Liver (tissue), 8 donors: ENCODE measurements at regions not wholly inside any gene's neighbourhood (a gene's known extent, or its start where the extent isn't known, plus 50 kb on each side); places are given as distances from the start of the nearest gene placed in this dataset.
A peak's percentile ranks its signal among the peaks of the same experiment; 100 is the strongest.

Source experiments
- DNase-seq: peaks from one replicate; pipeline ENCODE4 v3.0.0-alpha.2; 2017; ENCODE audit warnings: low spot score
- H3K27ac ChIP-seq, 2 donors: one replicate each; pipeline ENCODE4 v1.7.0; 2013; ENCODE audit warnings: inconsistent platforms in 2 of 2, low read length in 2 of 2, control low read depth in 1 of 2, low read depth in 1 of 2, mild to moderate bottlenecking in 1 of 2
- H3K27me3 ChIP-seq, 4 donors: one replicate each; pipeline versions ENCODE4 v1.6.1 to v1.7.0; 2013; ENCODE audit warnings: low read length in 3 of 4, inconsistent platforms in 1 of 4, mild to moderate bottlenecking in 1 of 4, moderate library complexity in 1 of 4; ENCODE audit not compliant: control insufficient read depth in 4 of 4, insufficient read depth in 4 of 4
- H3K36me3 ChIP-seq, 4 donors: one replicate each; pipeline versions ENCODE4 v1.6.1 to v1.7.0; 2013; ENCODE audit warnings: low read length in 3 of 4, mild to moderate bottlenecking in 3 of 4, low read depth in 1 of 4, moderate library complexity in 1 of 4; ENCODE audit not compliant: control insufficient read depth in 4 of 4, insufficient read depth in 3 of 4
- H3K4me1 ChIP-seq, 4 donors: one replicate each; pipeline versions ENCODE4 v1.6.1 to v1.7.0; 2013; ENCODE audit warnings: low read length in 3 of 4, mild to moderate bottlenecking in 3 of 4, moderate library complexity in 1 of 4; ENCODE audit not compliant: control insufficient read depth in 4 of 4, insufficient read depth in 4 of 4
- H3K4me3 ChIP-seq, 3 donors: one replicate each; pipeline versions ENCODE4 v1.6.1 to v1.7.0; 2013; ENCODE audit warnings: low read length in 3 of 3, control low read depth in 1 of 3, low read depth in 1 of 3, mild to moderate bottlenecking in 1 of 3
- H3K9ac ChIP-seq, 2 donors: one replicate each; pipeline ENCODE4 v1.7.0; 2013; ENCODE audit warnings: low read length in 2 of 2, mild to moderate bottlenecking in 2 of 2, moderate library complexity in 2 of 2, control low read depth in 1 of 2, low read depth in 1 of 2
- H3K9me3 ChIP-seq, 4 donors: one replicate each; pipeline versions ENCODE4 v1.6.1 to v1.7.0; 2013; ENCODE audit warnings: low read length in 3 of 4; ENCODE audit not compliant: control insufficient read depth in 4 of 4
- CTCF ChIP-seq: fragments of 150-350 bp; IDR thresholded peaks from 2 replicates; pipeline ENCODE4 v1.5.1; 2017; ENCODE audit warnings: improper control_type of control experiment, low read depth, low read length; ENCODE audit not compliant: missing input control
- FOXA2 ChIP-seq: IDR thresholded peaks from 2 replicates; pipeline ENCODE4 v1.6.1; 2016; ENCODE audit warnings: antibody characterized with exemption
- GABPA ChIP-seq, 2 donors: IDR thresholded peaks in 1 of 2; conservative IDR thresholded peaks in 1 of 2; 2 replicates each; pipeline ENCODE4 v1.6.1; 2016; ENCODE audit warnings: antibody characterized with exemption in 2 of 2, mild to moderate bottlenecking in 1 of 2, moderate library complexity in 1 of 2
- HNF4A ChIP-seq, 2 donors: conservative IDR thresholded peaks; 2 replicates each; pipeline ENCODE4 v1.6.1; 2016; ENCODE audit warnings: antibody characterized with exemption in 2 of 2, mild to moderate bottlenecking in 2 of 2
- JUND ChIP-seq, 2 donors: IDR thresholded peaks; 2 replicates each; pipeline ENCODE4 v1.6.1; 2016; ENCODE audit warnings: antibody characterized with exemption in 2 of 2
- MAX ChIP-seq: IDR thresholded peaks from 2 replicates; pipeline ENCODE4 v1.6.1; 2016; ENCODE audit warnings: antibody characterized with exemption
- NR2F2 ChIP-seq: IDR thresholded peaks from 2 replicates; pipeline ENCODE4 v1.6.1; 2016; ENCODE audit warnings: antibody characterized with exemption
- RAD21 ChIP-seq, 2 donors: IDR thresholded peaks; 2 replicates each; pipeline ENCODE4 v1.6.1; 2016; ENCODE audit warnings: antibody characterized with exemption in 2 of 2, mild to moderate bottlenecking in 2 of 2
- RXRA ChIP-seq, 2 donors: IDR thresholded peaks; 2 replicates each; pipeline ENCODE4 v1.6.1; 2017 to 2018; ENCODE audit warnings: antibody characterized with exemption in 2 of 2, mild to moderate bottlenecking in 1 of 2
- SP1 ChIP-seq: IDR thresholded peaks from 2 replicates; pipeline ENCODE4 v1.6.1; 2018; ENCODE audit warnings: antibody characterized with exemption, mild to moderate bottlenecking
- TAF1 ChIP-seq: conservative IDR thresholded peaks from 2 replicates; pipeline ENCODE4 v1.6.1; 2016; ENCODE audit warnings: antibody characterized with exemption, mild to moderate bottlenecking
- YY1 ChIP-seq: IDR thresholded peaks from 2 replicates; pipeline ENCODE4 v1.6.1; 2016; ENCODE audit warnings: antibody characterized with exemption, mild to moderate bottlenecking
- WGBS: extraction: QIAGEN DNeasy Blood & Tissue Kit; methylation state at CpG from one replicate; pipeline ENCODE4 v1.1.7; 2013; 5-methylcytosine and 5-hydroxymethylcytosine counted together
- TF ChIP-seq, protein P1 (sequence below): IDR thresholded peaks from 2 replicates; pipeline ENCODE4 v1.6.1; 2016; ENCODE audit warnings: antibody characterized with exemption
- TF ChIP-seq, protein P2 (sequence below): IDR thresholded peaks from 2 replicates; pipeline ENCODE4 v1.6.1; 2016; ENCODE audit warnings: antibody characterized with exemption, mild to moderate bottlenecking
- TF ChIP-seq, protein P3 (sequence below): IDR thresholded peaks from 2 replicates; pipeline ENCODE4 v1.6.1; 2016; ENCODE audit warnings: antibody characterized with exemption
- donor health status: healthy.
- donor health status: healthy.
- donor health status: healthy.
- donor health status: healthy.
- donor health status: healthy.

GRCh38 chr5:158013939-158014338 lies 155.0 kb upstream of the CLINT1 start:
- Histone ChIP-seq H3K27ac (no peak overlapping the region), H3K9ac (no peak overlapping the region), H3K4me1 (peaks cover 6 to 22% (median 13%) of the 10 kb centered on the region in 4 donors), H3K4me3 (no peak overlapping the region), H3K27me3 (no peaks in the 10 kb centered on the region), H3K9me3 (no peaks in the 10 kb centered on the region), H3K36me3 (no peaks in the 10 kb centered on the region)
- DNase-seq, result no peak
- 16% methylated on average over 6 of the region's 6 CpGs for WGBS
- TF ChIP-seq, protein P1, sequence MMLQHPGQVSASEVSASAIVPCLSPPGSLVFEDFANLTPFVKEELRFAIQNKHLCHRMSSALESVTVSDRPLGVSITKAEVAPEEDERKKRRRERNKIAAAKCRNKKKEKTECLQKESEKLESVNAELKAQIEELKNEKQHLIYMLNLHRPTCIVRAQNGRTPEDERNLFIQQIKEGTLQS, result no peak
- TF ChIP-seq RXRA (IDR thresholded peaks at IDR 0.05), result no peak
- peak; percentile 86 to 89 for TF ChIP-seq RAD21 (IDR thresholded peaks at IDR 0.05)
- TF ChIP-seq JUND (IDR thresholded peaks at IDR 0.05), result no peak
- TF ChIP-seq CTCF, result peak; percentile 45
- no peak for TF ChIP-seq SP1

DNA sequence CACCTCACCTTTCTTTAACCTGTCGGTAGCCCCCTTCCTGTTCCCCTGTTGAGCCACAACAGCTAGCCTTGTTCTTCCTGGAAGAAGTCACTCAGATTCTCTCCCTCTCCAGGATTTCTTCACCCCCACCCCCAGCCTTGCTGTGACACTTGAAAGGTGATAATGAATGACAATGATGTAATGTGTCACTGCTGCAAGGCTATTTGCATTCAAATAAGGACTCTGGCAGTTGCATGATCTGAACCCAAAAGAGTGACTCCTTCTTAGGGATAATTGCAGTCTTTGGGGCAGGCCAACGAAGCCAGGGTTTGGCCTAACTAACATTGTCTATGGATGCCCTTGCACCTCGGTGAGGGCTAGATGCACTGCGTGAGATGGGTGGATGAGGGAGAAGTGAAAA lies 154.4 kb upstream of the CLINT1 start:
- no peaks in the 10 kb centered on the region for H3K27me3 ChIP-seq
- no peaks in the 10 kb centered on the region for H3K36me3 ChIP-seq
- no peak overlapping the region for H3K9ac ChIP-seq
- 64% methylated on average over 4 of the region's 4 CpGs for WGBS
- no peak overlapping the region for H3K27ac ChIP-seq
- DNase-seq, result no peak
- no peaks in the 10 kb centered on the region for H3K9me3 ChIP-seq
- no peak overlapping the region for H3K4me3 ChIP-seq
- TF ChIP-seq MAX (no peak), RXRA (IDR thresholded peaks at IDR 0.05) (no peak), CTCF (no peak), NR2F2 (no peak), TAF1 (no peak), YY1 (no peak), HNF4A (conservative IDR thresholded peaks at IDR 0.05) (no peak), RAD21 (IDR thresholded peaks at IDR 0.05) (no peak), GABPA (IDR thresholded peaks at IDR 0.05 in 1 of 2, conservative IDR thresholded peaks at IDR 0.05 in 1 of 2) (no peak), FOXA2 (no peak)
- TF ChIP-seq, protein P2, sequence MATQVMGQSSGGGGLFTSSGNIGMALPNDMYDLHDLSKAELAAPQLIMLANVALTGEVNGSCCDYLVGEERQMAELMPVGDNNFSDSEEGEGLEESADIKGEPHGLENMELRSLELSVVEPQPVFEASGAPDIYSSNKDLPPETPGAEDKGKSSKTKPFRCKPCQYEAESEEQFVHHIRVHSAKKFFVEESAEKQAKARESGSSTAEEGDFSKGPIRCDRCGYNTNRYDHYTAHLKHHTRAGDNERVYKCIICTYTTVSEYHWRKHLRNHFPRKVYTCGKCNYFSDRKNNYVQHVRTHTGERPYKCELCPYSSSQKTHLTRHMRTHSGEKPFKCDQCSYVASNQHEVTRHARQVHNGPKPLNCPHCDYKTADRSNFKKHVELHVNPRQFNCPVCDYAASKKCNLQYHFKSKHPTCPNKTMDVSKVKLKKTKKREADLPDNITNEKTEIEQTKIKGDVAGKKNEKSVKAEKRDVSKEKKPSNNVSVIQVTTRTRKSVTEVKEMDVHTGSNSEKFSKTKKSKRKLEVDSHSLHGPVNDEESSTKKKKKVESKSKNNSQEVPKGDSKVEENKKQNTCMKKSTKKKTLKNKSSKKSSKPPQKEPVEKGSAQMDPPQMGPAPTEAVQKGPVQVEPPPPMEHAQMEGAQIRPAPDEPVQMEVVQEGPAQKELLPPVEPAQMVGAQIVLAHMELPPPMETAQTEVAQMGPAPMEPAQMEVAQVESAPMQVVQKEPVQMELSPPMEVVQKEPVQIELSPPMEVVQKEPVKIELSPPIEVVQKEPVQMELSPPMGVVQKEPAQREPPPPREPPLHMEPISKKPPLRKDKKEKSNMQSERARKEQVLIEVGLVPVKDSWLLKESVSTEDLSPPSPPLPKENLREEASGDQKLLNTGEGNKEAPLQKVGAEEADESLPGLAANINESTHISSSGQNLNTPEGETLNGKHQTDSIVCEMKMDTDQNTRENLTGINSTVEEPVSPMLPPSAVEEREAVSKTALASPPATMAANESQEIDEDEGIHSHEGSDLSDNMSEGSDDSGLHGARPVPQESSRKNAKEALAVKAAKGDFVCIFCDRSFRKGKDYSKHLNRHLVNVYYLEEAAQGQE, result no peak
- TF ChIP-seq, protein P3, sequence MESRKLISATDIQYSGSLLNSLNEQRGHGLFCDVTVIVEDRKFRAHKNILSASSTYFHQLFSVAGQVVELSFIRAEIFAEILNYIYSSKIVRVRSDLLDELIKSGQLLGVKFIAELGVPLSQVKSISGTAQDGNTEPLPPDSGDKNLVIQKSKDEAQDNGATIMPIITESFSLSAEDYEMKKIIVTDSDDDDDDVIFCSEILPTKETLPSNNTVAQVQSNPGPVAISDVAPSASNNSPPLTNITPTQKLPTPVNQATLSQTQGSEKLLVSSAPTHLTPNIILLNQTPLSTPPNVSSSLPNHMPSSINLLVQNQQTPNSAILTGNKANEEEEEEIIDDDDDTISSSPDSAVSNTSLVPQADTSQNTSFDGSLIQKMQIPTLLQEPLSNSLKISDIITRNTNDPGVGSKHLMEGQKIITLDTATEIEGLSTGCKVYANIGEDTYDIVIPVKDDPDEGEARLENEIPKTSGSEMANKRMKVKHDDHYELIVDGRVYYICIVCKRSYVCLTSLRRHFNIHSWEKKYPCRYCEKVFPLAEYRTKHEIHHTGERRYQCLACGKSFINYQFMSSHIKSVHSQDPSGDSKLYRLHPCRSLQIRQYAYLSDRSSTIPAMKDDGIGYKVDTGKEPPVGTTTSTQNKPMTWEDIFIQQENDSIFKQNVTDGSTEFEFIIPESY, result no peak
- H3K4me1 ChIP-seq, result peaks cover 6 to 22% (median 13%) of the 10 kb centered on the region in 4 donors
